ENCODE measurements at regions not wholly inside any gene's neighbourhood (a gene's known extent, or its start where the extent isn't known, plus 50 kb on each side); places are given as distances from the start of the nearest gene placed in this dataset.

GRCh38 chr2:164055623-164056022 is 319.8 kb upstream of the FIGN start:
- Histone ChIP-seq H3K79me2 (ENCODE audit: control insufficient read depth, insufficient read depth, low read length) (no peaks in the 10 kb centered on the region), H3K4me3 (replicated peaks in 1 of 3; ENCODE audit: insufficient read depth in 1 of 3, low read depth in 1 of 3, low read length in 3 of 3) (no peak overlapping the region), H3K4me1 (ENCODE audit: control insufficient read depth, extremely low read depth, insufficient read depth, low read length) (no peaks in the 10 kb centered on the region), H3K27me3 (ENCODE audit: control insufficient read depth in 2 of 2, insufficient read depth in 2 of 2, low read length in 2 of 2) (no peaks in the 10 kb centered on the region), H3K9ac (replicated peaks; ENCODE audit: extremely low read depth, insufficient read depth, low read length) (no peak overlapping the region), H3K36me3 (ENCODE audit: control insufficient read depth in 2 of 2, extremely low read depth in 1 of 2, insufficient read depth in 2 of 2, low read length in 2 of 2) (no peaks in the 10 kb centered on the region), H3K27ac (ENCODE audit: insufficient read depth, low read depth, low read length) (no peak overlapping the region), H2AFZ (ENCODE audit: low read depth, low read length) (no peak overlapping the region), H3K9me3 (replicated peaks; ENCODE audit: control insufficient read depth, insufficient read depth, low read length) (no peaks in the 10 kb centered on the region), H3K9me1 (replicated peaks; ENCODE audit: control insufficient read depth, extremely low read depth, insufficient read depth, low read length) (no peaks in the 10 kb centered on the region), H4K20me1 (replicated peaks; ENCODE audit: control insufficient read depth, extremely low read depth, insufficient read depth, low read length) (no peaks in the 10 kb centered on the region), H3K4me2 (ENCODE audit: insufficient read depth, low read length) (no peak overlapping the region)
- no peak for DNase-seq (ENCODE audit: low read depth, low spot score)
- no peak for FAIRE-seq
- dilution Hi-C loops (cut with MboI; ENCODE audit: extremely low pct_ligation_motif_present, low sequenced_read_pairs), result no loop called here
- TF ChIP-seq GATA2 (IDR thresholded peaks at IDR 0.05; ENCODE audit: insufficient read depth, insufficient read length, low read depth, low read length), result no peak
- no TSS peak for BruUV-seq (replicated peaks)
- POLR2A ChIA-PET, result no interaction called here
- CTCF ChIA-PET, result interaction anchor here (1.2 kb wide), 1 partner anchor 873 kb away, joined by 4 read pairs; no protein-coding TSS in a partner anchor
- intact Hi-C loops (cut with micrococcal nuclease), result no loop called here

GRCh38 chr2:164054651-164055050 is 318.8 kb upstream of the FIGN start:
- H4K20me1 ChIP-seq (replicated peaks; ENCODE audit: control insufficient read depth, extremely low read depth, insufficient read depth, low read length), result no peaks in the 10 kb centered on the region
- no peak for TF ChIP-seq MAX (IDR thresholded peaks at IDR 0.05; ENCODE audit: insufficient read depth, insufficient read length)
- no peak for TF ChIP-seq JUN (IDR thresholded peaks at IDR 0.05; ENCODE audit: borderline replicate concordance, insufficient read depth, insufficient read length, low read depth)
- no peak for TF ChIP-seq POLR2AphosphoS5 (IDR thresholded peaks at IDR 0.05; ENCODE audit: insufficient read depth, low read depth, low read length)
- TF ChIP-seq EZH2 (IDR thresholded peaks at IDR 0.05; ENCODE audit: borderline replicate concordance, low read depth, low read length, severe bottlenecking), result no peak
- TF ChIP-seq POLR2A (IDR thresholded peaks at IDR 0.05; ENCODE audit: low read depth, low read length), result no peak
- H3K27ac ChIP-seq (ENCODE audit: insufficient read depth, low read depth, low read length), result no peak overlapping the region
- H3K9ac ChIP-seq (replicated peaks; ENCODE audit: extremely low read depth, insufficient read depth, low read length), result no peak overlapping the region
- H3K27me3 ChIP-seq (ENCODE audit: control insufficient read depth in 2 of 2, insufficient read depth in 2 of 2, low read length in 2 of 2), result no peaks in the 10 kb centered on the region
- no peaks in the 10 kb centered on the region for H3K36me3 ChIP-seq (ENCODE audit: control insufficient read depth in 2 of 2, extremely low read depth in 1 of 2, insufficient read depth in 2 of 2, low read length in 2 of 2)
- H3K79me2 ChIP-seq (ENCODE audit: control insufficient read depth, insufficient read depth, low read length), result no peaks in the 10 kb centered on the region
- intact Hi-C loops (cut with micrococcal nuclease) (no loop called here), dilution Hi-C loops (cut with MboI; ENCODE audit: extremely low pct_ligation_motif_present, low sequenced_read_pairs) (no loop called here)
- no peak overlapping the region for H3K4me2 ChIP-seq (ENCODE audit: insufficient read depth, low read length)
- no peak overlapping the region for H3K4me3 ChIP-seq (replicated peaks in 1 of 3; ENCODE audit: insufficient read depth in 1 of 3, low read depth in 1 of 3, low read length in 3 of 3)
- no peaks in the 10 kb centered on the region for H3K4me1 ChIP-seq (ENCODE audit: control insufficient read depth, extremely low read depth, insufficient read depth, low read length)
- H3K9me3 ChIP-seq (replicated peaks; ENCODE audit: control insufficient read depth, insufficient read depth, low read length), result no peaks in the 10 kb centered on the region
- ChIA-PET POLR2A (no interaction called here), CTCF (interaction anchor here (0.9 to 1.2 kb wide), 4 partner anchors 585 to 962 kb away, joined by 3 to 4 read pairs (median 3); no protein-coding TSS in a partner anchor)
- no peak for FAIRE-seq
- no peak overlapping the region for H2AFZ ChIP-seq (ENCODE audit: low read depth, low read length)
- no peak for DNase-seq (ENCODE audit: low read depth, low spot score)
- no TSS peak for BruUV-seq (replicated peaks)
- H3K9me1 ChIP-seq (replicated peaks; ENCODE audit: control insufficient read depth, extremely low read depth, insufficient read depth, low read length), result no peaks in the 10 kb centered on the region

Data from endothelial cell of umbilical vein (primary cell).